IPS DF 19.7 (cell line): ENCODE measurements at regions not wholly inside any gene's neighbourhood (a gene's known extent, or its start where the extent isn't known, plus 50 kb on each side); places are given as distances from the start of the nearest gene placed in this dataset.

Experiments
- DNase-seq: peaks from one replicate; pipeline ENCODE4 v3.0.0-alpha.2; 2013; ENCODE audit warnings: low read depth, low spot score

DNA sequence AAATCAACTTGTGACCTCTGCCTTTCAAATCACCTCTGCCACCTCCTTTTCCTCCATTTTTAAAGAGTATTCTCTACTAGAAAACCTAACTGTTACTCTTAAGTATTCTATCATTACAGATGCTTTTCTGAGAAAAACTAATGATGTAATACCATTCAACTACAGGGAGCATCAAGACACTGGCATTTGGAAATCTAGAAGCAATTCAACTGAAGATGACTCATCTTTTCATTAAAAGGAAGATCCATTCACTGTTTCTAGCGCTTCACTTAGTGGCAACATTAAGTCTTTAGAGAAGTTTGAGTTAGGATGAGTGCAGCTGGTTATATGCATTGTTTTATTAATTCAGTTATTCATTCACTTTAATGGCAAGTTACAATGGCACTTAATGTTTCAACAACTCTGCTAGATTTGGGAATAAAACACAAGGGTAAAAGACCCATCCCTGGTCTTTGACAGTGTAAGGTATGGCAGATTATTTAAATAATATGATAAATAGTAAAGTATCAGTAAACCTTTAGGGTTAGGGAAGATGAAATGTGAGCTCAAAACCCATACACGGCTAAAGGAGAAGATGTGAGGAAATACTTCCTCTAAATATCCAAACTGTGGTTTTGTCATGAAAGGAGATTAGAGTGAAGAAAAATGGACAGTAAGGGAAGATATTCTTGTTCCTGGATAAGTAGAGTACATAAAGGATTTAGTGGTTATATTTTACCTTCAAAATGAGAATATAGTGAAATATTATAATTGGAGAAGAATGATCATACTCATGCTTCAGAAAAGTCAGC, 61.7 kb downstream of the KCNJ2 start:
- no peak for DNase-seq

DNA sequence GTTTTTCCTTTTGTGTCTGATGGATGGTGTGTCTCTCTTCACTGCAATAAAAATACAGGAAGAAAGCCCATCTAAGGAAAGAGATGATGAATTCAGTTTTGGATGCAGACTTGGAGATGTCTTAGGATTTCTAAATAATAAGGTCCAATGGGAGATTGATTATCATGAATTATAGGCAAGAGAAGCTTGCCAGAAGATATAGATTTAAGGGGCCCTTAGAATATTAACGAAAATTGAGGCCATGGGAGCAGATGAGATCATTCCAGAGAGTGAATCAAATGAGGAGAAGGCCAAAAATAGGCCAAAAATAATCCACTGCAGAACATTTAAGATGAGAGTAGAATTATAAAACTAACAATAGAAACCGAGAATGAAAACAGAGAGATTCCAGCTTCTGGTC, 63.1 kb downstream of the KCNJ2 start:
- DNase-seq = no peak

DNA sequence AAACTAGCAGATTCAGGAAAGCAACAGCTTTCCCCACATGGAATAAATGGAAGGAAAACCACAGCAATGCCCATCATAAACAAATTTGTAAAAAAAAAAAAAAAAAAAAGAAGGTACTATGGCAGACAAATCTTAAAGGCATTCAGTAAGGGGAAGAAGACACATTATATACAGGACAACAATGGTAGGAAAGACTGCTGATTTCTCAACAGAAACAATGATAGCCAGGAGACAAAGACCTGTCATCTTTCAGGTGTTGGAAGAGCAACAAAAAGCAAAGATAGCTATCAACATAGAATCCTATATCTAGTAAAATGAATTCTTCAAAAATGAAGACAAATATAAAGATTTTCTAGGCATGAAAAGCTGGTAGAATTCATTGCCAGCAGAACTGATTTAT, 65.9 kb downstream of the KCNJ2 start:
- no peak for DNase-seq

DNA sequence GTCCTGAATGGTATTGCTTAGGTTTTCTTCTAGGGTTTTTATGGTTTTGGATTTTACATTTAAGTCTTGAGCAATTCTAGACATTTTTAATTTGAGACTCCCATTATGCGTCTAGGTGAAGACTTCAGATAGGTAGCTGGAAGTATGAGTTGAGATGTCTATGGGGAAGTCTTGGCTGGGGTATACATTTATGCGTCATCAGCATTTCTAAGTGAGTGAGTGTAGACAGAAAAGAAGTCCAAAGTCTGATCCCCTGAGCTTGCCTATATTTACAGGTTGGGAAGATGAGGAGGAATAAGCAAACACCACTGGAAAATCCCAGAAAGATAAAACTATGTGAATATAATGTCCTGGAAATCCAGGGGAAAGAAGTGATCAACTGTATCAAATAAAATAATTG, 68.9 kb downstream of the KCNJ2 start:
- no peak for DNase-seq

DNA sequence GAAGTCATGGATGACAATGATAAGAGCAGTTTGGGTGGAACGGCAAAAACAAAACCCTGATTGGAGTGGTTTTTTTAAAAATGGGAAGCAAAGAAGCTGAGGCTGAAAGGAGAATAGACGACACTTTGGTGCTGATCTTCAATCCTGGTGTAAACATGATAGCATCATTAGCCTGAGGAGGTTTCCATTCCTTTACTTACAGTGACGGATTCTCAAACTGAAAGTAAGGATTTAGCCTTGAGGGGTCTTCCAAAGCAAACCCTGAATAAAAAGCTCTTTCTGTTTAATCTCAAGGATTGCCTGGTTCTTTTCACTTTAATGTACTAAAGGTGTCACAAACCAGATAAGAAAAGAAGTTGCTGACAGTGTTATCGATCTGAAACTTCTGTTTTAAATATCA, 69.3 kb downstream of the KCNJ2 start:
- no peak for DNase-seq

DNA sequence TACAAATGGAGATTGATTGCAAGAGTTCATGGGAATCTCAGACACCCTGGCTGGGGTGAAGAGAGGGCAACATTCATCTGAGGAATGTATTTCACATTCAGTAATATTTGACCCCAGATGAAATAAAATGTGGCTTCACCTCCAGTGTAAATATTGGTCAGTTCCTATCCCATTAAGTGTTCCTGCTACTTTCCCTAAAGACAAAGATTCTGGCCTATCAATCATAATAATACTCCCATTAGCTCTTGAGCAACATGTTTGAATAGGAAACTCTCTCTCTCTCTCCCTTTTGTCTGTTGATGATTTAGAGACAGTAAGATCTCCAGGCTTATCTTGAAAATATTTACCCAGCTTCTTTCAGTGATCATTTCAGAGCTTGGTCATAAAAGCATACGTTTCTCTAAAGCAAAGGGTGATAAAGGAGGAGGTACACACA, 70.1 kb downstream of the KCNJ2 start:
- no peak for DNase-seq

DNA sequence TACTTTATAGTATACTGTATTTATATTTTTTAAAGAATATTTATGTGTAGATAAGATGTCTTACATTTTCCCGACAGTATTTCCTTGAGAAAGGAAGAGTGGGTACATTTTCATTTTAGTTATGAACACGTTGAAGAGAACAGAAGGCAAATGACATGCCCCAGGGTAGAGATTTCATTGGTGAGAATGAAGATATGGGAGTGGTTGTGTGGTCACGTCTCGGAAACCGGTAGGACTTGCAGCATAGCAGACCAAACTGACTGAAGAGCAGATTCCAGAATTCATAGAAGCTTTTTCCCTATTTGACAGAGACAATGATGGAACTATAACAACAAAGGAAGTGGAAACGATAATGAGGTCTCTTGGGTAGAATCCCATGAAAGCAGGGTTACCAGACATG, 71.7 kb downstream of the KCNJ2 start:
- no peak for DNase-seq

DNA sequence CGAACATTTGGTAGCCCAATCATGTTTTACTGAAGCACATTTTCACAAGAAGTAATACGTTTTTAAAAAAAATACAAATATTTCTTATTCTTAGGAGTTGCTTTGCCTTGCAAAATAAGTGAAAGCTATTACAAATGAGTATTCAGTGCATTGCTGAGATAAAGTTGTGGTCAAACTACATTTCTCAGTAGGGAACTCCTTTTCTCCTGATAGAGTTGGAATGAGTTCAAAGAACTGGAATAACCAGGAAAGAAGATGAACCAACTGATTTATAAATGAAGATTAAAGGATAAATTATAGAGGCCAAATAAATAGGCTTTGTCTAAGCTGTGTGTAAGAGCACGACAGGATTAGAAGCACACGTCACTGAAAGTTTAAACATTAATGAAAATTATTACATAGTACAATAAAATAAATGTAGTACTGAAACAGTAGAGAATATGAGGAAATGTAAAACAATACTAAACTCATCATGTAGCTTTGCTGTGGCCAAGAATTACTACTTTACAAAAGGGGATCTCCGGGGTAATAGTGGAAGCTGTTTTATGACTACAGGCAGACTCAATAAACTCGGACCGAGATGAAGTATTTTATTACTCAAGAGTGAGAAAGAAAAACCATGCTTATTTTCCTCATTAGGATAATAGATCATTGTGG, 73.6 kb downstream of the KCNJ2 start:
- DNase-seq = no peak

DNA sequence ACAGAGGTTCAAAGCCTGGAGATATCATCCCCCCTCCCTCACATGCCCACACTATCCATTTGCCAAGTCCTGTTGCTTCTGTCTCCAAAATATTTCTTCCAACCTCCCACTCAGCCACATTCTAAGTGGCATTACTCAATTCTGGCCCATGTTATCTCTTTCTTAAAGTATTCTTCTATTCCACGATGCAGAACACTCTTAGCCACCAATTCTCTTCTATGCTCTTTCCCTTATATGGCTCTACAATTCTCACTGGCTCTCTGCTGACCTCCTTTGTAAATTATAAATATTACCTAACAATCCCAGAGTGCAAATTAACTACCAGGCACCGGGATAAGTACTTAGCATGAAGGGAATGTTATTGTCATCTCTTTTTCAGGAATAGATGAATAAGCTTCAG, 82.4 kb downstream of the KCNJ2 start:
- no peak for DNase-seq

DNA sequence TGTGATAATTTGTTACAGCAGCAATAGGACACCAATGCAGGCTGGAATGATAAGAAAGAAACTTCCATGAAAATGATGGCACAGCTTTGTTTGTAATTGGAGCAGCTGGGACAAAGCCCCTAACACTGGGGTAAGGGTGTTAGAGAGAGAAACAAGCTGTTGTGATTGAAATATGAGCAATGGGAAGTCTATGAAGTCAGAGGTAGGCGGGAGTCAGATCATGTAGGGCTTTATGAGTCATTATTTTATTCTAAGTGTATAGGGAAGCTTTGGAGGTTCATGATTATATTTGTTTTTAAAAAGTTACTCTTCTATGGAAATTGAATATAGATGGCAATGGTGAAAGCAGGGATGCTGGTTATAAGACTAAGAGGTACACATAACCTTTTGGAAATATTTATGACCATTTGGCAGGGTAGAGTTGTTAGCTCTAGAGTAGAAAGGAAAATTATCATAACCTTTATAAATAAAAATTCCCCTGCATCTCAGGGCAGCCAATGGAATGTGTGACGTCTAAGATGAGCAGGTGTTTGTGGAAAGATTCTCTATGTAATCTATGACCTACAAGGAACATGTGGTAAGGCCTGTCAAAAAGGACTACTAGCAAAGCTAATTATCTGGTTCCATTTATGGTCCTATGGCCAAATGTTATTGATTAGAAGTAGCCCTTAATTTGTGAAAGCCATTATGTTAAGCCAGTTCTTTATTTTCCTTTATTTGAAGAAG, 85.6 kb downstream of the KCNJ2 start:
- no peak for DNase-seq

DNA sequence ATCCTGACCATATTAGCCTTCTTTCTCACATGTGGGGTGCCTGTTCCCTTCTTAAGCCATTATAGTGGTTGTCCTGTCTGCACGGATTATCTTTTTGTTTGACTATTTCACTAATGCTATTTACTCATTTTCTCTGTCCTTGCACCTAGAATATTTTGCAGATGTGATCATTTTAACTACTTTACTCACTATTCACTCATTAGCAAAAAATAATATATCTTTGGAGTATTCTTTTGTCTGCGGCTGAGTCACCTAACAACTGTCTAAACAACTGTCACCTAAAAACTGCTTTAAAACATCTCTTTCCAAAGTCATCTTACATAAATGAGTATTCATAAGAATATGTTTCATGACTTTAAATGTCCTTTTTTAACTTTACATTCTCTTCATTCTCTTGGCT, 87.4 kb downstream of the KCNJ2 start:
- DNase-seq = no peak

DNA sequence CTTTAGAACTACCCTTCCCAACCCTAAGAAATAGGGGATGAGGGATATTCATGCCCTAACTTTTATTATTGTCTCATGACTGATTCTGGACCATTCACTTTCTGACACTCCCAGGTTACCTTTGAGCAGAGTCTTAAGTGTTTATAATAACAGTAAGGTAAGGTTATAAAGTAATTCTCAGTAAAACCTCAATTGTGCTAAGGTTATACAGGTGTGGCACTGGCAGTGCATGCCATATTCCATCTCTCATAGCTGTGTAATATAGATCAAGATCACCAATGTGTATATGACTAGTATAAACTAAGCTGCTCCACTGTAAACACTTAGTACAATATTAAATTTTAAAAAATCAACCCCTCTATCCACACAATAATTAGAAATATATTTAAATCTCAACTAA, 89.1 kb downstream of the KCNJ2 start:
- no peak for DNase-seq

DNA sequence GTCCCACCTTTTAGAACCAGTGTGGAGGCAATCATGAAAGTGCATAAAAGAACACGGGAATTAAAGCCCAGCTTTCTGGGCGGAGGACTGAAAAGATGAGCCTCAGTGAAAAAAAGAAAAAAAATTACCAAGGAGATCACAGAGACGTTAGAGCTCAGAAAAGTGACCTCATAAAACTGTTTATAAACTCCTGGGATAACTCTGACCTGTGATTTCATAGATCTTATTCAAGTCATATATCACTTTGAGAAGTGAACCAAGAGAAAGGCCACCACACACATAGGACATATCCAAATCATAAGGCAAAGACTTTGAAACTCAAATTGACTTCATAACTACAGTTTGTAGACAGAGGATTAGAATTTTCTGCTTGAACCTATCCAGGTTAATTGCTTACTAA, 90.1 kb downstream of the KCNJ2 start:
- DNase-seq = no peak

DNA sequence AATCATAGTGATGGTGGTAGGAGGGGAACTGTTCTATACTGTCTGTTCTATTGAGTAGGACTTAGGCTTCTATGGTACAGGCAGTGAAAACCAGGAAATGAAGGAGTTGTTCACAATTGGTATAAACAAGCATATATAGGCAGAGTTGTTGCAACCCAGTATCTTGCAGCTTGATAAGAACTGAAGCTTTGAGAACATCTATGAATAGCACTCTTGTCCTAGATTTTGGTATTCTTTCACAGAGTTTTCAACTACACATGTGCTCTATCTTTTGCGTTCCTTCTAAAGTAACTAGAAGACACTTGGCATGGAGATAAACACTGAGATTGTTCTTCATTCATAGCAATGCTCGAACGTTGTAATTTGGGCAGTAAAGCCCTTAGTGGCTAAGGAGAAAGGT, 91.8 kb downstream of the KCNJ2 start:
- DNase-seq = no peak

DNA sequence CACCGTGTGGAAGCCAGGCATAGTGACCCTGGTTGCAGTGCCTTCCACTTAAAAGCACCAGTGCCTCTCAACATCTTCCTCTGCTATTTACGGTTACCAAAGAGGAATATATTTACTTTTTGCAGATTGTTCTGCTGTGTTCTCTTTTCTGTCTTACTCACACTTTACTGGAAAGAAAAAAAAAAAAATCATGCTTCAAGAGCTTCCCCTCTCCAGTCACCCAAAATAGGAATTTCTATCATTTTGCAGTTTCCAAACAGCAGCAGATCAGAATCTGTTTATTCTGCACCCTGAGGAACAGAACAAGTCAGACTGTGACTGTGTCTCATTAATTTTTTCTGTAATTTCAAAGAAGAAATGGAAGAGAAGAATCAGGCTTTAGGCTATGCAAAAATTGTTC, 96.1 kb downstream of the KCNJ2 start:
- DNase-seq = no peak

DNA sequence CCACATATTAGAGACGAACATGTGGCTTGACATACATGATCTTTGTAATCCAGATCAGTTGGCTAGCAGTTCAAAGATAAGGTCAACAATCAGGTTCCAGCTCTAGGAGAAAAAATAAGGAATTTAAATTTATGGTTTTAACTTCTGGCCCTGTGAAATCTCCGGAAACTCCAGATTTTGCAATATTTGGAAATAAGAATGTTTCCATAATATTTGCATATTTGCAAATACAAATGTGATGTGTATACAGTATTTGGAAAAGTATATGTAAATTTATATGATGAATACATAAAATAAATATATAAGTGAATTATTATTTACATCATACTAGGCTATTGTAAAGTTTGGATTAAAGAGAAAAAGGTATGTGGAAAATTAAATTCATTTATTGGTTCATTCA, 97.1 kb downstream of the KCNJ2 start:
- no peak for DNase-seq

DNA sequence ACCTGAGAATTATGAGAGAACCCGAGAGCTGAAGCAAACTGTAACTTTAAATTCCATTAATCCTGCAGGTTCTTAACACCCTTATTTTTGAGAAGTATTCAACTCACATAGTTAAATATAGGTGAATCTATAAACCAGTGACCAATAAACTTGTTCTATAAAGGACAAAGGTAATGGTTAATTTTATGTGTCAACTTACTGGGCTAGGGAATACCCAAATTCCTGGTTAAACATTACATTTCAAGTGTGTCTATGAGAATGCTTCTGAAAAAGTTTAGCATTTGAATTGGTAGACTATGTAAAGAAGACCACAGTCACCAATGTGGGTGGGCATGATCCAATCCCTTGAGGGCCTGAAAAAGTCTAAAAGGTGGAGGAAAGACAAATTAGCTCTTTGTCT, 99.1 kb downstream of the KCNJ2 start:
- DNase-seq = no peak

DNA sequence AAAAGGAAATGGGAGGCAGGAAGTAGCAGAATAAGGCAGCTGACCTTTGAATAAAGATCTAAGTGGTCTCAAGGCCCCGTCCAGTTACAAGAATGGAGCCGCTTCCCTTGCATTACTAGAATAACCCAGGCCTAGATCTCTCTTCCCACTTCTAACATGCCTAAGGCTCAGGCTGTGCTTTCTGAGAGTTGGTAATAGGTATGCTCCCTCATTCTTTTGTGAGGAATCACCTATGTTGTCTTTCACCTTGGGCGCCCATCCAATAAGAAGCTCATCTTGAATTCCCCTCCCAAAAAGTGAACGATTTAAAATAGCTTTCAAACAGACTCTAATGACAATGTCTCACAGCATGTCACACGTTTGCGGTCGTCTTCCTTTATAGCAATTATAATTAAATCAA, 101.2 kb downstream of the KCNJ2 start:
- DNase-seq = no peak

DNA sequence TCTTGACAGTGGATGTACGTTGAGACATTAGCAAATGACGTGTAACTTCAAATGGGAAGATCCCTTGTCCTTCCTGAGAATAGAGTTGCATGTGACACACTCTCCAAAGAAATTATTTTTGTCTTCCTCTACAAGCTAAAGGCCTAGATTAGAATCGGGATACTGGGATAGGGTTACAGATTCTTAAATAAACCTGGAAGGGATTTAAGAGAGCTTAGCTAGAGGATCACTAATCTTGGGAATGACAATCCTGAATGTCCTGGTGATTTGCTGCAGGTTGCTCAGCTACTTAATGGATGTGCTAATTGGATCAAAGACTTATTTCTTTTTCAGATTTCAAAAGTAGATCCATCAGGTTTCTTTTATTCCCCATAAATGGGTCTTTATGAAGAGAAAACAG, 101.9 kb downstream of the KCNJ2 start:
- no peak for DNase-seq

DNA sequence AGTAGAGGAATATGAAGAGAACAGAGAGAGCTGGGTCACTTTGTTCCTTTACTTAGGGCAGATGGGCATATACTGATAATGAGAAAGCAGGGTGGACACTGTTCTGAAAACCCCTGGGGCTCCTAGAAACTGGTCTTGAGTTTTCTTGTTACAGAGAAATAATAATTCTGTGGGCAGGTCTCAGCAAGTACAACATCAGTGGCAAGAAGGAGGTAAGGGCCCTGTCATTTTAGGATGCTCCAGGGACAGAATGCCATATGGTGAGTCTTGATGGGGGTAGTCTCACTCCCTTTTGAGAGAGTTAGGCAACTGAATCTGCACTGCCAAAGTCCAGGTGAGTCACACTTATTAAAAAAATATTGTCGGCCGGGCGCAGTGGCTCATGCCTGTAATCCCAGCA, 102.3 kb downstream of the KCNJ2 start:
- no peak for DNase-seq

DNA sequence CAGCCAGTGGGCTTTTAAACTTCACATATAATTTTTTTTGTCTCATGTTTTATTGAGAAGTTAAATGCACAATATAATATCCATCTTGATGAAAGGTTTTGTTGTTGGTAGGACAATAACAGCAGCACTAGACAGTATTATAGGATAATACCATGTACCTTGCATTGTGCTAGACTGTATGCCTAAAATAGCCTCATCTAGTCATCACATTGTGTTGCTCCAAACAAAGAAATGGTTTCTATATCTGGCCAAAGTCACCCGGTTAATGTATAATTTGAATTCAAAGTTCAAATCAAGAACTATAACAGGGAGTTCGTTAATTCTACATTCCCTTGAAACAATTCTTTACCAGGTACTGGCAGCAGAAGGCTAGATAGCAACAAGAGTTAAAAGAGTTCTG, 104.9 kb downstream of the KCNJ2 start:
- no peak for DNase-seq

DNA sequence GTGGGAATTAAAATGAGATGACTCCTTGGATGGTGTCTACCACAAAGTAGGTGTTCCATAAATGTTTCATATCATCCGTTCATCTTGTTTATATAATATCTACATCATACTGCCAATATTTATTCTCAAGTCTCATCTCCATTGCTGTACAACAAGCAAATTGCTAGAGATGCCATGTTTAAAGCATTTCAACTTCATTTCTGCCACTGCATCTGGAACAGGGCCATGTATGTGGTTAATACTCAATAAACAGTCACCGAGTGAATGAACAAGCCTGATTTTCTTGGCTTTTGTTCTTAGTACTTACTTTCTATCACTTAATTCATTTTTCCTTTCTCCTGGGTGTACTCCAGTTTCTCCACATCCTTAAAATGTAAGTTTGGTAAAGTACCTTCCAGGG, 107.6 kb downstream of the KCNJ2 start:
- DNase-seq = no peak
